Mucosa of descending colon (tissue), 3 donors: ENCODE measurements at regions not wholly inside any gene's neighbourhood (a gene's known extent, or its start where the extent isn't known, plus 50 kb on each side); places are given as distances from the start of the nearest gene placed in this dataset.
"Not testable (repeated sequence)": the region's sequence is repeated elsewhere in the genome, so short reads cannot be mapped to it uniquely, and the experiment has no call there.

Experiments used
- ATAC-seq: fragments of 200-7000 bp; cut with Tn5 transposase; one replicate; pipeline ENCODE4 v1.9.1; 2020; ENCODE audit warnings: mild to moderate bottlenecking, moderate library complexity
- DNase-seq, 3 donors: peaks; one replicate each; pipeline ENCODE4 v3.0.0-alpha.2; 2020
- H3K36me3 ChIP-seq: fragments of 200-600 bp; one replicate; pipeline ENCODE4 v1.8.0; 2021; ENCODE audit warnings: low read depth, mild to moderate bottlenecking
- H3K4me1 ChIP-seq: fragments of 200-600 bp; one replicate; pipeline ENCODE4 v1.8.0; 2021; ENCODE audit warnings: low read depth, mild to moderate bottlenecking
- H3K4me3 ChIP-seq: fragments of 200-600 bp; one replicate; pipeline ENCODE4 v1.8.0; 2021; ENCODE audit warnings: mild to moderate bottlenecking
- H3K9me3 ChIP-seq: fragments of 200-600 bp; one replicate; pipeline ENCODE4 v1.8.0; 2021; ENCODE audit warnings: mild to moderate bottlenecking
- CTCF ChIP-seq: fragments of 200-600 bp; IDR thresholded peaks from one replicate; pipeline ENCODE4 v1.8.0; 2022; ENCODE audit warnings: antibody characterized with exemption, mild to moderate bottlenecking
- intact Hi-C, 2 donors: fragments of 100-400 bp; cut with DNase I in 1 of 2; cut with micrococcal nuclease in 1 of 2; formaldehyde crosslinking; loops; one replicate each; pipeline versions ENCODE4 v1.11.0 to v1.11.1; 2022; cut with DNase I, micrococcal nuclease
- donor health status: DM: no; HTN: no; CAD: no; lungs with moderate emphysema.
- donor health status: DM: no; HTN: no; CAD: no.
- donor health status: DM: no; HTN: yes; CAD: no.

- Histone ChIP-seq H3K9me3 (no peaks in the 10 kb centered on the region), H3K36me3 (no peaks in the 10 kb centered on the region), H3K4me3 (no peak overlapping the region), H3K4me1 (no peaks in the 10 kb centered on the region)
- intact Hi-C loops: no loop called here
- ATAC-seq: no peak
- TF ChIP-seq CTCF: no peak
- no peak for DNase-seq
Observed at GRCh38 chr1:196131691-196132090, 476.5 kb downstream of the KCNT2 start.

GRCh38 chr1:196128835-196129234 is 479.4 kb downstream of the KCNT2 start:
- Histone ChIP-seq H3K36me3 (no peaks in the 10 kb centered on the region), H3K4me3 (no peak overlapping the region), H3K4me1 (no peaks in the 10 kb centered on the region), H3K9me3 (no peaks in the 10 kb centered on the region)
- DNase-seq (no peak), ATAC-seq (no peak)
- intact Hi-C loops: no loop called here
- no peak for TF ChIP-seq CTCF

GRCh38 chr1:196121181-196121580 is 487.1 kb downstream of the KCNT2 start:
- Histone ChIP-seq H3K4me1 (no peaks in the 10 kb centered on the region), H3K9me3 (no peaks in the 10 kb centered on the region), H3K4me3 (no peak overlapping the region), H3K36me3 (no peaks in the 10 kb centered on the region)
- TF ChIP-seq CTCF: no peak
- ATAC-seq (no peak), DNase-seq (no peak)
- intact Hi-C loops: no loop called here

- intact Hi-C loops: no loop called here
Observed at GRCh38 chr1:196115646-196116045, 492.6 kb downstream of the KCNT2 start.

GRCh38 chr1:196114193-196114592 is 494.0 kb downstream of the KCNT2 start:
- intact Hi-C loops: no loop called here
- no peak for DNase-seq
- H3K4me3 ChIP-seq: no peak overlapping the region
- no peaks in the 10 kb centered on the region for H3K36me3 ChIP-seq
- no peaks in the 10 kb centered on the region for H3K4me1 ChIP-seq
- peaks cover 8% of the 10 kb centered on the region for H3K9me3 ChIP-seq
- no peak for ATAC-seq
- TF ChIP-seq CTCF: no peak

More at GRCh38 chr1:196115646-196116045, 492.6 kb downstream of the KCNT2 start:
- no peaks in the 10 kb centered on the region for H3K9me3 ChIP-seq
- H3K4me1 ChIP-seq: no peaks in the 10 kb centered on the region
- ATAC-seq: no peak
- H3K4me3 ChIP-seq: no peak overlapping the region
- DNase-seq: peak in 1 of 3 donors; percentile 2
- no peak for TF ChIP-seq CTCF
- H3K36me3 ChIP-seq: no peaks in the 10 kb centered on the region

- H3K4me1 ChIP-seq, H3K4me3 ChIP-seq, intact Hi-C loops, ATAC-seq, DNase-seq, H3K9me3 ChIP-seq, H3K36me3 ChIP-seq: not testable (repeated sequence)
Observed at GRCh38 chr1:196108990-196109389, 499.2 kb downstream of the KCNT2 start.
